ENCODE measurements at regions not wholly inside any gene's neighbourhood (a gene's known extent, or its start where the extent isn't known, plus 50 kb on each side); places are given as distances from the start of the nearest gene placed in this dataset.

- H3K79me2 ChIP-seq = no peaks in the 10 kb centered on the region
- no peak overlapping the region for H2AFZ ChIP-seq
- no peak overlapping the region for H3K4me2 ChIP-seq (ENCODE audit: low read length)
- H3K36me3 ChIP-seq (ENCODE audit: control insufficient read depth, insufficient read depth, low read length) = no peaks in the 10 kb centered on the region
- H3K4me1 ChIP-seq = no peaks in the 10 kb centered on the region
- no peak overlapping the region for H3K9ac ChIP-seq
- TF ChIP-seq, protein P1, sequence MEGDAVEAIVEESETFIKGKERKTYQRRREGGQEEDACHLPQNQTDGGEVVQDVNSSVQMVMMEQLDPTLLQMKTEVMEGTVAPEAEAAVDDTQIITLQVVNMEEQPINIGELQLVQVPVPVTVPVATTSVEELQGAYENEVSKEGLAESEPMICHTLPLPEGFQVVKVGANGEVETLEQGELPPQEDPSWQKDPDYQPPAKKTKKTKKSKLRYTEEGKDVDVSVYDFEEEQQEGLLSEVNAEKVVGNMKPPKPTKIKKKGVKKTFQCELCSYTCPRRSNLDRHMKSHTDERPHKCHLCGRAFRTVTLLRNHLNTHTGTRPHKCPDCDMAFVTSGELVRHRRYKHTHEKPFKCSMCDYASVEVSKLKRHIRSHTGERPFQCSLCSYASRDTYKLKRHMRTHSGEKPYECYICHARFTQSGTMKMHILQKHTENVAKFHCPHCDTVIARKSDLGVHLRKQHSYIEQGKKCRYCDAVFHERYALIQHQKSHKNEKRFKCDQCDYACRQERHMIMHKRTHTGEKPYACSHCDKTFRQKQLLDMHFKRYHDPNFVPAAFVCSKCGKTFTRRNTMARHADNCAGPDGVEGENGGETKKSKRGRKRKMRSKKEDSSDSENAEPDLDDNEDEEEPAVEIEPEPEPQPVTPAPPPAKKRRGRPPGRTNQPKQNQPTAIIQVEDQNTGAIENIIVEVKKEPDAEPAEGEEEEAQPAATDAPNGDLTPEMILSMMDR (IDR thresholded peaks at IDR 0.05) = no peak
- no peaks in the 10 kb centered on the region for H3K27me3 ChIP-seq (ENCODE audit: control insufficient read depth, insufficient read depth, low read length)
- no peaks in the 10 kb centered on the region for H3K9me3 ChIP-seq (ENCODE audit: control insufficient read depth, low read length)
- no peak overlapping the region for H3K27ac ChIP-seq
- H3K4me3 ChIP-seq (ENCODE audit: low read depth, low read length) = no peak overlapping the region
Observed at GRCh38 chr16:86643671-86644070, 65.3 kb downstream of the FOXL1 start.

GRCh38 chr16:86647561-86647960 lies 69.2 kb downstream of the FOXL1 start:
- Histone ChIP-seq H3K9ac (no peak overlapping the region), H3K9me3 (ENCODE audit: control insufficient read depth, low read length) (no peaks in the 10 kb centered on the region), H3K79me2 (no peaks in the 10 kb centered on the region), H3K27ac (no peak overlapping the region), H3K27me3 (ENCODE audit: control insufficient read depth, insufficient read depth, low read length) (no peaks in the 10 kb centered on the region), H3K4me2 (ENCODE audit: low read length) (no peak overlapping the region), H3K36me3 (ENCODE audit: control insufficient read depth, insufficient read depth, low read length) (no peaks in the 10 kb centered on the region), H2AFZ (no peak overlapping the region), H3K4me1 (no peaks in the 10 kb centered on the region), H3K4me3 (ENCODE audit: low read depth, low read length) (no peak overlapping the region)
- TF ChIP-seq, protein P1 (IDR thresholded peaks at IDR 0.05) = no peak

DNA sequence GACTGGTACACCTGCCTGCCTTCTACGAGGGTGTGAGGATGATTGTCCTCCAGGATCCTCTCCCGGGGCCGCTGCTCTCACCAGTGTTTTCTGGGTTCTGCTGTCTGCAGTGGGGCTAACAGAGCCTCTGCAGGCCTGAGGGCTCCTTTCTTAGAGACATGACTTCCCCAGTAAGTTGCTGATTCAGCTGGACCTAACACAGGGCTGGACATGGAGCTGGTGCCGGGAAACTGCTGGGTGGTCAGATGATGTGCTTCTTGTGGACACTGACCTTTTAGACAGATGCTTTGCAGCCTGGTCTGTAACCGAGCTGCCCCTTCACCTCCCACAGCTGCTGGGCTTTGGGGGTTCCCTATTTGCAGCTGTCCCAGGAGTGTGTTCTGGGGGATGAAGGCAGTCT lies 71.5 kb downstream of the FOXL1 start:
- TF ChIP-seq, protein P1 (IDR thresholded peaks at IDR 0.05) = no peak
- Histone ChIP-seq H2AFZ (no peak overlapping the region), H3K27me3 (ENCODE audit: control insufficient read depth, insufficient read depth, low read length) (no peaks in the 10 kb centered on the region), H3K79me2 (no peaks in the 10 kb centered on the region), H3K27ac (no peak overlapping the region), H3K36me3 (ENCODE audit: control insufficient read depth, insufficient read depth, low read length) (no peaks in the 10 kb centered on the region), H3K4me2 (ENCODE audit: low read length) (no peak overlapping the region), H3K4me1 (no peaks in the 10 kb centered on the region), H3K9me3 (ENCODE audit: control insufficient read depth, low read length) (no peaks in the 10 kb centered on the region), H3K4me3 (ENCODE audit: low read depth, low read length) (no peak overlapping the region), H3K9ac (no peak overlapping the region)

GRCh38 chr16:86651013-86651627 lies 72.8 kb downstream of the FOXL1 start:
- no peak overlapping the region for H3K27ac ChIP-seq
- no peaks in the 10 kb centered on the region for H3K9me3 ChIP-seq (ENCODE audit: control insufficient read depth, low read length)
- TF ChIP-seq, protein P1 (IDR thresholded peaks at IDR 0.05) = no peak
- no peak overlapping the region for H3K9ac ChIP-seq
- H3K4me2 ChIP-seq (ENCODE audit: low read length) = no peak overlapping the region
- no peaks in the 10 kb centered on the region for H3K36me3 ChIP-seq (ENCODE audit: control insufficient read depth, insufficient read depth, low read length)
- no peaks in the 10 kb centered on the region for H3K27me3 ChIP-seq (ENCODE audit: control insufficient read depth, insufficient read depth, low read length)
- H3K79me2 ChIP-seq = no peaks in the 10 kb centered on the region
- no peak overlapping the region for H2AFZ ChIP-seq
- no peaks in the 10 kb centered on the region for H3K4me1 ChIP-seq
- H3K4me3 ChIP-seq (ENCODE audit: low read depth, low read length) = no peak overlapping the region

- Histone ChIP-seq H3K4me1 (no peaks in the 10 kb centered on the region), H2AFZ (no peak overlapping the region), H3K79me2 (no peaks in the 10 kb centered on the region), H3K9me3 (ENCODE audit: control insufficient read depth, low read length) (no peaks in the 10 kb centered on the region), H3K27me3 (ENCODE audit: control insufficient read depth, insufficient read depth, low read length) (no peaks in the 10 kb centered on the region), H3K4me2 (ENCODE audit: low read length) (no peak overlapping the region), H3K36me3 (ENCODE audit: control insufficient read depth, insufficient read depth, low read length) (no peaks in the 10 kb centered on the region), H3K9ac (no peak overlapping the region), H3K4me3 (ENCODE audit: low read depth, low read length) (no peak overlapping the region), H3K27ac (no peak overlapping the region)
- TF ChIP-seq, protein P1 (IDR thresholded peaks at IDR 0.05) = no peak
Observed at GRCh38 chr16:86651823-86652222, 73.5 kb downstream of the FOXL1 start.
